HCT116 (cell line): ENCODE measurements at regions not wholly inside any gene's neighbourhood (a gene's known extent, or its start where the extent isn't known, plus 50 kb on each side); places are given as distances from the start of the nearest gene placed in this dataset.
A peak's percentile ranks its signal among the peaks of the same experiment; 100 is the strongest.

Experiments used
- ATAC-seq: fragments of 200-7000 bp; cut with Tn5 transposase; 2 replicates; pipeline ENCODE4 v1.9.1; 2020; ENCODE audit warnings: mild to moderate bottlenecking, moderate library complexity
- BruUV-seq: library from RNA; stranded (reverse); fragments of 400-500 nt; replicated peaks from 2 replicates; lab custom pipeline; 2021; lab: Mats Ljungman, UMichigan
- CTCF ChIA-PET: fragments of 300-600 bp; sonication (Branson Sonifier 250); formaldehyde crosslinking; loops from one replicate; lab custom pipeline; 2021; ENCODE audit warnings: antibody characterized with exemption; lab: Charles Lee
- POLR2A ChIA-PET: fragments of 300-600, 350-600 bp; sonication (Branson Sonifier 250); formaldehyde crosslinking; loops from one replicate; lab custom pipeline; 2021; ENCODE audit warnings: antibody characterized with exemption; lab: Charles Lee
- RAD21 ChIA-PET, 2 experiments: fragments of 300-600 bp; sonication (Branson Sonifier 250); formaldehyde crosslinking; loops; one replicate each; lab custom pipeline; 2023; ENCODE audit warnings: low total read pairs in 2 of 2; ENCODE audit not compliant: uncharacterized antibody in 2 of 2, unreplicated experiment in 2 of 2, low non-redundant PET in 1 of 2; lab: Charles Lee
- DNase-seq: peaks from one replicate; pipeline ENCODE4 v3.0.0-alpha.2; 2010; ENCODE audit warnings: low read depth, low spot score
- H2AFZ ChIP-seq: fragments of 200-600 bp; shearing (Covaris generic), sonication (generic); 2 replicates; pipeline ENCODE4 v1.6.1; 2017; ENCODE audit warnings: low read depth, mixed run types, mixed read lengths, antibody characterized with exemption, low read length; ENCODE audit not compliant: poor library complexity, severe bottlenecking
- H3K27ac ChIP-seq: 2 replicates; pipeline ENCODE4 v1.5.1; 2012; ENCODE audit warnings: low read depth, low read length
- H3K27me3 ChIP-seq: fragments of 200-600 bp; sonication (generic); 2 replicates; pipeline ENCODE4 v1.6.1; 2016; ENCODE audit warnings: mixed run types, low read length, mixed read lengths; ENCODE audit not compliant: insufficient read depth
- H3K36me3 ChIP-seq, 2 experiments: fragments of 200-500 bp in 1 of 2; fragments of 200-600 bp in 1 of 2; sonication (Bioruptor generic) in 1 of 2; sonication (generic) in 1 of 2; 2 replicates each; pipeline versions ENCODE4 v1.5.1 to v1.6.1; 2014 to 2016; ENCODE audit warnings: low read length in 2 of 2, inconsistent platforms in 1 of 2, mixed read lengths in 1 of 2, mixed run types in 1 of 2; ENCODE audit not compliant: insufficient read depth in 2 of 2, control insufficient read depth in 1 of 2
- H3K4me1 ChIP-seq, 2 experiments: fragments of 200-600 bp in 1 of 2; sonication (generic) in 1 of 2; 2 replicates each; pipeline versions ENCODE4 v1.5.1 to v1.6.1; 2012 to 2017; ENCODE audit warnings: low read length in 2 of 2, inconsistent platforms in 1 of 2, mild to moderate bottlenecking in 1 of 2, mixed read lengths in 1 of 2, mixed run types in 1 of 2, moderate library complexity in 1 of 2; ENCODE audit not compliant: insufficient read depth in 2 of 2, control insufficient read depth in 1 of 2
- H3K4me2 ChIP-seq: fragments of 200-600 bp; sonication (generic); 2 replicates; pipeline ENCODE4 v1.6.1; 2017; ENCODE audit warnings: mixed run types, low read length, mixed read lengths
- H3K4me3 ChIP-seq, 2 experiments: fragments of 200-600 bp in 1 of 2; sonication (generic) in 1 of 2; replicated peaks in 1 of 2; 2 replicates each; pipeline ENCODE4 v1.5.1; 2011 to 2016; ENCODE audit warnings: low read length in 2 of 2, control low read depth in 1 of 2, low read depth in 1 of 2, mild to moderate bottlenecking in 1 of 2, mixed read lengths in 1 of 2, mixed run types in 1 of 2
- H3K79me2 ChIP-seq: fragments of 200-600 bp; sonication (generic); 2 replicates; pipeline ENCODE4 v1.6.1; 2017; ENCODE audit warnings: mild to moderate bottlenecking, mixed run types, low read length, moderate library complexity, mixed read lengths; ENCODE audit not compliant: insufficient read depth
- H3K9ac ChIP-seq: fragments of 200-600 bp; sonication (generic); 2 replicates; pipeline ENCODE4 v1.6.1; 2016; ENCODE audit warnings: low read length, mixed read lengths
- H3K9me2 ChIP-seq: fragments of 200-600 bp; sonication (generic), shearing (Covaris generic); 2 replicates; pipeline ENCODE4 v1.6.1; 2017; ENCODE audit warnings: mixed run types, mild to moderate bottlenecking, moderate library complexity; ENCODE audit not compliant: insufficient read depth
- H3K9me3 ChIP-seq, 2 experiments: fragments of 200-500 bp in 1 of 2; fragments of 200-600 bp in 1 of 2; sonication (Bioruptor generic) in 1 of 2; sonication (generic) in 1 of 2; 2 replicates each; pipeline ENCODE4 v1.6.1; 2014 to 2017; ENCODE audit warnings: low read length in 2 of 2, mixed read lengths in 2 of 2, inconsistent platforms in 1 of 2, low read depth in 1 of 2, mild to moderate bottlenecking in 1 of 2, mixed run types in 1 of 2, moderate library complexity in 1 of 2; ENCODE audit not compliant: control insufficient read depth in 1 of 2, insufficient read depth in 1 of 2
- H4K20me1 ChIP-seq: fragments of 200-600 bp; sonication (generic), shearing (Covaris generic); 2 replicates; pipeline ENCODE4 v1.6.1; 2017; ENCODE audit warnings: mixed run types, mild to moderate bottlenecking, moderate library complexity; ENCODE audit not compliant: insufficient read depth
- EZH2 ChIP-seq: fragments of 200-600 bp; sonication (generic); IDR thresholded peaks from 2 replicates; pipeline ENCODE4 v1.6.1; 2017; ENCODE audit warnings: antibody characterized with exemption, mixed run types
- FOSL1 ChIP-seq: IDR thresholded peaks from 2 replicates; pipeline ENCODE4 v1.6.1; 2012; ENCODE audit warnings: low read depth
- JUND ChIP-seq: IDR thresholded peaks from 2 replicates; pipeline ENCODE4 v1.6.1; 2012
- POLR2A ChIP-seq: IDR thresholded peaks from 2 replicates; pipeline ENCODE4 v1.7.0; 2011; ENCODE audit warnings: borderline replicate concordance; ENCODE audit not compliant: insufficient read depth, insufficient read length; ENCODE audit errors: extremely low read depth
- SP1 ChIP-seq: IDR thresholded peaks from 2 replicates; pipeline ENCODE4 v1.6.1; 2012; ENCODE audit warnings: low read depth
- SRF ChIP-seq: IDR thresholded peaks from 2 replicates; pipeline ENCODE4 v1.6.1; 2012; ENCODE audit warnings: low read depth
- TCF7L2 ChIP-seq: IDR thresholded peaks from 2 replicates; pipeline ENCODE4 v1.7.0; 2011; ENCODE audit warnings: borderline replicate concordance, inconsistent platforms; ENCODE audit not compliant: insufficient read depth, insufficient read length; ENCODE audit errors: extremely low read depth
- ZBTB33 ChIP-seq: IDR thresholded peaks from 2 replicates; pipeline ENCODE4 v1.6.1; 2011; ENCODE audit warnings: mild to moderate bottlenecking, low read length, moderate library complexity; ENCODE audit not compliant: insufficient replicate concordance; ENCODE audit errors: extremely low read depth
- intact Hi-C: fragments of 100-400 bp; cut with micrococcal nuclease; formaldehyde crosslinking; loops from 2 replicates; pipeline ENCODE4 v1.10.0; 2022
- TF ChIP-seq, protein P1 (sequence below), 3 experiments: fragments of 200-600 bp in 1 of 3; sonication (generic) in 1 of 3; IDR thresholded peaks in 2 of 3; conservative IDR thresholded peaks in 1 of 3; 2 replicates each; pipeline ENCODE4 v1.5.1; 2012 to 2017; ENCODE audit warnings: low read depth in 2 of 3, low read length in 2 of 3, antibody characterized with exemption in 1 of 3, borderline replicate concordance in 1 of 3, control low read depth in 1 of 3, mild to moderate bottlenecking in 1 of 3, mixed read lengths in 1 of 3, mixed run types in 1 of 3, moderate library complexity in 1 of 3; ENCODE audit not compliant: insufficient read depth in 1 of 3

DNA sequence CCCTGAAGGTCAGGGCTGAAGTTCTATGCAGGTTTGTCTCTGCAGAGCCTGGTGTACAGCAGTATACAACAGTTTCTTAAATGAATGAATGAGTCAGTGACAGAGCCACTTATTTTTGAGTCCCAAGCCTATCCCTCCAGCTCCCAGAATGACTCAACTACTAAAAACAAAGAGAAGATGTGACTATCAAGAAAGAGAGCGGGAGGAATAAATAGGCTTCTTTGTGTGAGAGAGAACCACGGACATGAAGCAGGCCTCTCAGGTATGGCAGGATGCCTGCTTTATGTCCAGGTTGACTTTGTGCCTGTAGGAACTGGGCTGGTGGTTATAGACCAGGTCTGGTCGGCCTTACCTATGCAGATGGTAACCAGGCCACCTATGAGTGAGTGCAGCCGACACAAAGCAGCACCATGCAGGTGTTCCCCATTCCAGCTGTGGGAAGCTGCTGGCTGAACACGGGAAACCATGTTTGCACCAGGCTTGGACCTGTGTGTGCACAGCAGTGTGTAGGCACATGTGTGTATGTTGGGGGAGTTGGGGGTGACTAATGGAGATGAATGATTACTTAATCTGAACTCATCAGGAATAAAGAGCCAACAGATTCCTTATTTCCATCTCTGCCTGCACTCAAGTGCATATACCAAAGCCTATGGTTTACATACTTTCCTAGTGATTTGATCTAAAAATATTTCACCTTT, 171.0 kb downstream of the OSR1 start:
- no peak overlapping the region for H3K27ac ChIP-seq
- no TSS peak for BruUV-seq
- H3K36me3 ChIP-seq = no peaks in the 10 kb centered on the region
- H3K27me3 ChIP-seq = no peaks in the 10 kb centered on the region
- H4K20me1 ChIP-seq = no peaks in the 10 kb centered on the region; the same call in 1 of the 2 replicates
- no peak overlapping the region for H3K9ac ChIP-seq
- H3K79me2 ChIP-seq = no peaks in the 10 kb centered on the region
- no peak overlapping the region for H3K4me3 ChIP-seq
- H3K9me2 ChIP-seq = no peaks in the 10 kb centered on the region
- ChIA-PET CTCF (no interaction called here), POLR2A (no interaction called here)
- no peaks in the 10 kb centered on the region for H3K9me3 ChIP-seq
- peak; percentile 32 for DNase-seq
- ATAC-seq = peak; percentile 61
- H2AFZ ChIP-seq = no peak overlapping the region
- intact Hi-C loops = no loop called here
- no peak overlapping the region for H3K4me2 ChIP-seq
- TF ChIP-seq TCF7L2 (no peak), SRF (no peak), JUND (0 out of 2 replicates have a peak, but pooled peaks have one; percentile 15), ZBTB33 (no peak), SP1 (no peak), POLR2A (no peak), EZH2 (no peak), FOSL1 (peak; percentile 26; the same call in 1 of the 2 replicates)
- TF ChIP-seq, protein P1, sequence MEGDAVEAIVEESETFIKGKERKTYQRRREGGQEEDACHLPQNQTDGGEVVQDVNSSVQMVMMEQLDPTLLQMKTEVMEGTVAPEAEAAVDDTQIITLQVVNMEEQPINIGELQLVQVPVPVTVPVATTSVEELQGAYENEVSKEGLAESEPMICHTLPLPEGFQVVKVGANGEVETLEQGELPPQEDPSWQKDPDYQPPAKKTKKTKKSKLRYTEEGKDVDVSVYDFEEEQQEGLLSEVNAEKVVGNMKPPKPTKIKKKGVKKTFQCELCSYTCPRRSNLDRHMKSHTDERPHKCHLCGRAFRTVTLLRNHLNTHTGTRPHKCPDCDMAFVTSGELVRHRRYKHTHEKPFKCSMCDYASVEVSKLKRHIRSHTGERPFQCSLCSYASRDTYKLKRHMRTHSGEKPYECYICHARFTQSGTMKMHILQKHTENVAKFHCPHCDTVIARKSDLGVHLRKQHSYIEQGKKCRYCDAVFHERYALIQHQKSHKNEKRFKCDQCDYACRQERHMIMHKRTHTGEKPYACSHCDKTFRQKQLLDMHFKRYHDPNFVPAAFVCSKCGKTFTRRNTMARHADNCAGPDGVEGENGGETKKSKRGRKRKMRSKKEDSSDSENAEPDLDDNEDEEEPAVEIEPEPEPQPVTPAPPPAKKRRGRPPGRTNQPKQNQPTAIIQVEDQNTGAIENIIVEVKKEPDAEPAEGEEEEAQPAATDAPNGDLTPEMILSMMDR (IDR thresholded peaks at IDR 0.05 in 2 of 3, conservative IDR thresholded peaks at IDR 0.05 in 1 of 3; ENCODE audit: borderline replicate concordance in 1 of 3, insufficient read depth in 1 of 3, low read depth in 2 of 3, low read length in 2 of 3) = no peak
- TF ChIP-seq, all 23 proteins: peak for 2
- RAD21 ChIA-PET = no interaction called here
- H3K4me1 ChIP-seq = peaks cover 0 to 13% of the 10 kb centered on the region in 2 experiments; a peak in 1 of 4 replicates
